Tongue (tissue), 1 donor: ENCODE measurements at regions not wholly inside any gene's neighbourhood (a gene's known extent, or its start where the extent isn't known, plus 50 kb on each side); places are given as distances from the start of the nearest gene placed in this dataset.
"Not testable (repeated sequence)": the region's sequence is repeated elsewhere in the genome, so short reads cannot be mapped to it uniquely, and the experiment has no call there.

Experiments used
- DNase-seq: peaks from one replicate; pipeline ENCODE4 v3.0.0-alpha.2; 2015

- no peak for DNase-seq
These were observed 432.5 kb downstream of the MFSD1 start for GRCh38 chr3:159234306-159234705.

GRCh38 chr3:159236321-159236720 lies 434.5 kb downstream of the MFSD1 start:
- DNase-seq, result no peak

GRCh38 chr3:159237226-159237625 lies 435.4 kb downstream of the MFSD1 start:
- DNase-seq, result no peak

GRCh38 chr3:159238646-159239045 lies 436.8 kb downstream of the MFSD1 start:
- no peak for DNase-seq

GRCh38 chr3:159239059-159239458 lies 437.2 kb downstream of the MFSD1 start:
- DNase-seq, result peak; percentile 9

GRCh38 chr3:159244933-159245332 lies 443.1 kb downstream of the MFSD1 start:
- DNase-seq, result no peak

- no peak for DNase-seq
These were observed 444.0 kb downstream of the MFSD1 start for GRCh38 chr3:159245871-159246270.

GRCh38 chr3:159246385-159246784 lies 444.5 kb downstream of the MFSD1 start:
- no peak for DNase-seq

- DNase-seq, result no peak
These were observed 447.8 kb downstream of the MFSD1 start for GRCh38 chr3:159249472-159250174.

- DNase-seq, result no peak
These were observed 449.1 kb downstream of the MFSD1 start for GRCh38 chr3:159250961-159251360.

- DNase-seq, result no peak
These were observed 450.4 kb downstream of the MFSD1 start for GRCh38 chr3:159252274-159252673.

GRCh38 chr3:159252772-159253384 lies 451.0 kb downstream of the MFSD1 start:
- DNase-seq, result no peak

- DNase-seq, result no peak
These were observed 452.0 kb downstream of the MFSD1 start for GRCh38 chr3:159253860-159254259.

GRCh38 chr3:159257954-159258353 lies 456.1 kb downstream of the MFSD1 start:
- no peak for DNase-seq

GRCh38 chr3:159258934-159259333 lies 457.1 kb downstream of the MFSD1 start:
- no peak for DNase-seq

GRCh38 chr3:159260049-159260662 lies 458.3 kb downstream of the MFSD1 start:
- DNase-seq, result peak; percentile 77

GRCh38 chr3:159261333-159261732 lies 459.5 kb downstream of the MFSD1 start:
- not testable (repeated sequence) for DNase-seq

GRCh38 chr3:159263750-159264553 lies 462.1 kb downstream of the MFSD1 start:
- peak; percentile 70 for DNase-seq

- DNase-seq, result no peak
These were observed 463.9 kb downstream of the MFSD1 start for GRCh38 chr3:159265705-159266104.

GRCh38 chr3:159266779-159267178 lies 464.9 kb downstream of the MFSD1 start:
- DNase-seq, result peak; percentile 51

GRCh38 chr3:159271799-159272512 lies 470.1 kb downstream of the MFSD1 start:
- DNase-seq, result no peak

GRCh38 chr3:159273070-159273469 lies 471.2 kb downstream of the MFSD1 start:
- no peak for DNase-seq
